Right cardiac atrium (tissue), 5 donors: ENCODE measurements at regions not wholly inside any gene's neighbourhood (a gene's known extent, or its start where the extent isn't known, plus 50 kb on each side); places are given as distances from the start of the nearest gene placed in this dataset.
A peak's percentile ranks its signal among the peaks of the same experiment; 100 is the strongest.

ENCODE experiments used
- ATAC-seq, 2 donors: fragments of 200-7000 bp; cut with Tn5 transposase; one replicate each; pipeline versions ENCODE4 v1.8.0 to v1.9.1; 2020; ENCODE audit warnings: moderate library complexity in 2 of 2, mild to moderate bottlenecking in 1 of 2
- DNase-seq, 3 donors: peaks; one replicate each; pipeline ENCODE4 v3.0.0-alpha.2; 2020
- H3K27ac ChIP-seq: one replicate; pipeline ENCODE4 v1.5.1; 2013; ENCODE audit warnings: mild to moderate bottlenecking, low read length, control low read depth, moderate library complexity
- H3K27me3 ChIP-seq: one replicate; pipeline ENCODE4 v1.6.1; 2013; ENCODE audit not compliant: control insufficient read depth, insufficient read depth
- H3K4me1 ChIP-seq: one replicate; pipeline ENCODE4 v1.6.1; 2013; ENCODE audit warnings: low read length; ENCODE audit not compliant: control insufficient read depth, insufficient read depth
- H3K4me3 ChIP-seq: one replicate; pipeline ENCODE4 v1.5.1; 2013; ENCODE audit warnings: low read length, control low read depth
- H3K9me3 ChIP-seq: one replicate; pipeline ENCODE4 v1.6.1; 2013; ENCODE audit warnings: low read length; ENCODE audit not compliant: control insufficient read depth
- whole genome bisulfite sequencing: extraction: QIAGEN DNeasy Blood & Tissue Kit; methylation state at CpG from one replicate; pipeline ENCODE4 v1.1.7; 2013; 5-methylcytosine and 5-hydroxymethylcytosine counted together
- intact Hi-C, 4 donors: fragments of 100-400 bp; cut with DNase I; formaldehyde crosslinking; loops; one replicate each; pipeline versions ENCODE4 v1.11.0 to v1.14.0; 2022 to 2023
- donor health status: healthy with polysubstance abuse.
- donor health status: DM: no; HTN: yes; CAD: no.
- donor health status: DM: no; HTN: no; CAD: no.
- donor health status: DM: no; HTN: yes; CAD: no; lungs with severe emphysema.
- donor health status: DM: yes; HTN: yes; CAD: no.

DNA sequence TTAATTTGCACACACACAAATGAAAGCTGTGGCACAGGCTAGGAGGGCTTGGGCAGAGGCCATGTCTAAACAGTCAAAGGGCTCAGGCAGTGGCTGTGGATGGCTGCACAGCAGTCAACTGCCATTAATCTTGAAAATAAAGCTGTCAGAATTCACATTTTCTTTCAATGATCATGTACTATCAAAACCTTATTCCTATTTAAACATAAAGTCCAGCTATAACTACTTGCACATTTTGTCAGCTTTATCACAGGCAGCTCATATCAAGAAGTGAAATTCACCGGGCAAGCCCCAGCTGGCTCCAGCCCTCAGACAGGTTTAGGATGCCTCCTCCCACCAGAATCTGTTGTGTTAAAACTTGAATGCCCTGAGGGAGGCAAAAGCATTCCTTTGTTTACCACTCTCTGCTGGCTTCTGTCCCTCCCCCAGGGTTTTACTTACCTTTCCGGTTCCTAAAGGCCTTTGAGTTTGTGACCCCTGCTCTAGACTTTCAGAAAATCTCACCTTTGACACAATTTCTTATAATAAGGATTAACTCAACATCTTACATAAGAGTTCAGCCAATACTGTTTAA, 54.9 kb upstream of the GRAMD2B start:
- H3K27ac ChIP-seq, result no peak overlapping the region
- ATAC-seq (no peak), DNase-seq (peak in 1 of 3 donors; percentile 38)
- WGBS, result 68% methylated on average over 2 of the region's 2 CpGs
- no peaks in the 10 kb centered on the region for H3K9me3 ChIP-seq
- no peak overlapping the region for H3K4me3 ChIP-seq
- H3K4me1 ChIP-seq, result no peaks in the 10 kb centered on the region
- no peaks in the 10 kb centered on the region for H3K27me3 ChIP-seq
- intact Hi-C loops, result no loop called here

DNA sequence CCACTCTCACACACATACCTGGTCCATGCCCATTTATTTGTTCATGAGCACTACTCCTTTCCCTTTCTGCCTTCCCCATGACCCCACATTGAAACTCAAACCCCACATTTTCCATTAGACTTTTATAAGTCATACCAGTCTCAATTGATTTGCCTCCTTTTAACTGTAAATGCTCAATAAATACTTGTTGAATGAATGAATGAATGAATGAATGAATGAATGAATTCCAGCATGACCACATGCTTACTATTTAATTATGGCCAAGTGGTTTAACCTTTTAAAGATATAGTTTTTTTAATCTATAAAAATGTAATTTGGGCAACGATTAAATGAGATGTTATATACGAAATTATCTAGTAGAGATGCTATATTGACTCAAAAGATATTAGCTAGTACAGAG, 54.1 kb upstream of the GRAMD2B start:
- no peaks in the 10 kb centered on the region for H3K27me3 ChIP-seq
- ATAC-seq (no peak), DNase-seq (no peak)
- intact Hi-C loops, result no loop called here
- H3K9me3 ChIP-seq, result no peaks in the 10 kb centered on the region
- H3K27ac ChIP-seq, result no peak overlapping the region
- no peak overlapping the region for H3K4me3 ChIP-seq
- WGBS, result 94% methylated on average over 2 of the region's 2 CpGs
- no peaks in the 10 kb centered on the region for H3K4me1 ChIP-seq

DNA sequence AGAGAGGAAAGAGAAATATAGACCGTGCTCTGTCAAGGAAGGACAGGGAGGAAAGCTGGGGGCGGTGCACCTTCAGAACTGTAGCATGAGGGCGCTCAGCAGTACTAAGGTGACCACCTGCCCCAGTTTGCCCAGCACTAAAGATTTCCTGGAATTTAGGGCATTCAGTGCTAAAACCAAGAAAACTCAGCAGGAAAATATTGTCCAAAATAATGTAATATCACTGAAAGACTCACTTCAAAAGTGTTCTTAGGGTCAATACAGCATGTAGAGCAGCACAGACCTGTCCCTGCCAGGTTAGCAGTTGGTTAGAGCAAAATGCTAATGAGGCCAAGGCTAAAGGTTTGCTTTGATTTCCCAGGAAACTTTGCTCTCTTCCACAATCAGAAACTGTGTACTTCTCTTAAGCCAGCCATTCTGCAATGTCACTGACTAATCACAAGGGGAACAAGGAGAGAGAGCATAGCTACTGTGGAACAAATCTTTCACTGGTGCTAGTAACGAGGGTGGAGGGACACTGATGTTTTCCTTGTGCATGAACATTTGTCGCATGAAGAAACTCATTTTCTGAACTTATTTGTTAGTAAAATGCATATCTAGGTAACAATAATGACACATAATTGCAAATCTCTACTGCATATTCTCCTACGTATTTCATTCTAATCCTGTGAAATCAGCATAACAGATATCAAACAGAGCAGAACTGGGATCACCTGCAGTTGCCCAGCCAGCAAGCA, 53.0 kb upstream of the GRAMD2B start:
- no peak for DNase-seq

DNA sequence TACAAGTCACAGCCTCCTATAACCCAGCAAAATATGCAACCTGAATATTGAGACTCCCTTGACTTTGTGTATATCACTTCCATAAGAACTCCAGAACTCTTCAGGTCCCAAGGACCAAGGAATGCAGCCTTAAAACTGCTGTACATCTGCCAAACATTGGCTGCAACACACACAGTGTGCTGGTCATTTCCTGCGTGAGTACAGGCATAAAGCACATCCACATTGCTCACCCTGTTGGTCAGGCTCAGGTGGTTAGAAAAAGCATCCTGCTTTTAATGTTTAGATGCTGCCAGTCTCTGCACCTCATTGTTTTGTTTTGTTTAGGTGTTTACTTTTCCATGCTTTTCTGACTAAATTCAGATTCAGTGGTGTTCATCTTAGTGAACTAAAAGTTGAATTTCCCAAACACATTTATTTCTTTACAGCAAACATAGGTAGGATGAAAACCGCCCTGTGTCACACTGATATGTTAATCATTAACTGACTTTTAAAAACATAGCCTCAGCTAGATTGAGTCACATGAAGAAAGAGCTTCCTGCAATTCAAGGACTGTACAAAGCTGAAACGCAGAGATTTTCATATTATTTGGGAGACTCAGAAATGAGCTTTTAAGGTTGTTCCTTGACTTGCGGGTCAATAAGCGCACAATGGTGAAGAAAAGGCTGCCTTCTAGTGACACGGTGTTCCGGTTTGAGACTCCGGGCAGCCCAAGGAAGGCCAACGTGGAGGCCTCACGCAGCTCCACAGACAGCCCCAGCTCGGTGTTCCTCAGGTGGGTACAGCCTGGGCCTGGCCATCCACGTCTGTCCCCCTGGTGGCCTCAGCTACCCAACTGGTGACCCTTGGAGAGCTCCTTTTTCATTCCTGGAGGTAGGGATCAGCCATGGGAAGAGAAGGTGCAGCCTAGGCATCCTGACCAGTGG, 52.2 kb upstream of the GRAMD2B start:
- Histone ChIP-seq H3K27me3 (no peaks in the 10 kb centered on the region), H3K4me3 (no peak overlapping the region), H3K27ac (no peak overlapping the region), H3K9me3 (no peaks in the 10 kb centered on the region), H3K4me1 (no peaks in the 10 kb centered on the region)
- peak in 1 of 2 donors; percentile 51 for ATAC-seq
- intact Hi-C loops, result no loop called here
- DNase-seq, result no peak
- 91% methylated on average over 12 of the region's 12 CpGs for WGBS

More for the DNA sequence above, 53.0 kb upstream of the GRAMD2B start:
- Histone ChIP-seq H3K4me3 (no peak overlapping the region), H3K27ac (no peak overlapping the region), H3K9me3 (no peaks in the 10 kb centered on the region), H3K27me3 (no peaks in the 10 kb centered on the region), H3K4me1 (no peaks in the 10 kb centered on the region)
- peak; percentile 41 to 63 for ATAC-seq
- intact Hi-C loops, result no loop called here
- WGBS, result 67% methylated on average over 6 of the region's 6 CpGs

DNA sequence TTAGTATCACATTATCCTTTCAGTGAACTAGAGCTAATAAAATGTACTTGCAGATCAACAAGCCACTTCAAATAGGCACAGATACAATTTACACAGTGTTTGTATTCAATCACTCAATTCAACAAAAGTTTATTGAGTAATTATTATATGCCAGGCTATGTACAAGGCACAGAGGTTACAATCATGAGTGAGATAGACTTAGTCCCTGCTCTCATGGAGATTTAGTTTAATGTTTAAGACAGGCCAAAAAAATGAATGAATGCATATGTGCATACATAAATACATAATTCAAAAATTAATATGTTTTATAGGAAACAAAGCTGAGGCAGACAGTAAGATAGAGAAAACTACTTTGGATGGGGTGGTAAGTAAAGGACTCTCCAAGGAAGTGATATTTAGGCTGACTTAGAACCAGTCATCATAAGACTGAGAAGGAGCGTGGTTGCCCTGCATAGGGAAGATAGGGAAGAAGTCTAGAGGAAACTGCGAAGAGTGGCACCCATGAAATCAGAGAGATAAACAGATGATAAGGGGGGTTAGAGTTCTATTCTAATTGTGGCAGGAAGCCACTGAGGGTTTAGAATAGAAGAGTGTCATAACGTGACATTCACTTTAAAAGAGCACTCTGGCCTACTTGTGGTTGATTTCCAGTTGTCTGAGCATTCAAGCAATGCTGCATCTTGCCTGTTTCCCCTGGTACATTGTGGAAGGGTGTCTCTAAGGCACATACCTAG, 49.7 kb upstream of the GRAMD2B start:
- Histone ChIP-seq H3K27me3 (no peaks in the 10 kb centered on the region), H3K4me3 (no peak overlapping the region), H3K9me3 (no peaks in the 10 kb centered on the region), H3K4me1 (no peaks in the 10 kb centered on the region), H3K27ac (no peak overlapping the region)
- WGBS, result 76% methylated on average over 3 of the region's 3 CpGs
- ATAC-seq (no peak), DNase-seq (no peak)
- intact Hi-C loops, result no loop called here
